Keratinocyte (primary cell): ENCODE measurements at regions not wholly inside any gene's neighbourhood (a gene's known extent, or its start where the extent isn't known, plus 50 kb on each side); places are given as distances from the start of the nearest gene placed in this dataset.

Experiments used
- EZH2 ChIP-seq: IDR thresholded peaks from one replicate; pipeline ENCODE4 v1.6.1; 2012; ENCODE audit warnings: inconsistent platforms, mild to moderate bottlenecking, low read length, moderate library complexity
- TF ChIP-seq, protein P1 (sequence below), 3 experiments: IDR thresholded peaks in 1 of 3; conservative IDR thresholded peaks in 1 of 3; optimal IDR thresholded peaks in 1 of 3; 2 replicates in 2 of 3; 3 replicates in 1 of 3; pipeline versions ENCODE3 to v1.5.1; 2011; ENCODE audit warnings: low read length in 3 of 3, mild to moderate bottlenecking in 3 of 3, moderate library complexity in 2 of 3, control low read depth in 1 of 3, inconsistent platforms in 1 of 3; ENCODE audit not compliant: insufficient read depth in 2 of 3; ENCODE audit errors: extremely low read depth in 1 of 3

- TF ChIP-seq, protein P1, sequence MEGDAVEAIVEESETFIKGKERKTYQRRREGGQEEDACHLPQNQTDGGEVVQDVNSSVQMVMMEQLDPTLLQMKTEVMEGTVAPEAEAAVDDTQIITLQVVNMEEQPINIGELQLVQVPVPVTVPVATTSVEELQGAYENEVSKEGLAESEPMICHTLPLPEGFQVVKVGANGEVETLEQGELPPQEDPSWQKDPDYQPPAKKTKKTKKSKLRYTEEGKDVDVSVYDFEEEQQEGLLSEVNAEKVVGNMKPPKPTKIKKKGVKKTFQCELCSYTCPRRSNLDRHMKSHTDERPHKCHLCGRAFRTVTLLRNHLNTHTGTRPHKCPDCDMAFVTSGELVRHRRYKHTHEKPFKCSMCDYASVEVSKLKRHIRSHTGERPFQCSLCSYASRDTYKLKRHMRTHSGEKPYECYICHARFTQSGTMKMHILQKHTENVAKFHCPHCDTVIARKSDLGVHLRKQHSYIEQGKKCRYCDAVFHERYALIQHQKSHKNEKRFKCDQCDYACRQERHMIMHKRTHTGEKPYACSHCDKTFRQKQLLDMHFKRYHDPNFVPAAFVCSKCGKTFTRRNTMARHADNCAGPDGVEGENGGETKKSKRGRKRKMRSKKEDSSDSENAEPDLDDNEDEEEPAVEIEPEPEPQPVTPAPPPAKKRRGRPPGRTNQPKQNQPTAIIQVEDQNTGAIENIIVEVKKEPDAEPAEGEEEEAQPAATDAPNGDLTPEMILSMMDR (optimal IDR thresholded peaks at IDR 0.05 in 1 of 3, IDR thresholded peaks at IDR 0.05 in 1 of 3, conservative IDR thresholded peaks at IDR 0.05 in 1 of 3; ENCODE audit: extremely low read depth in 1 of 3, insufficient read depth in 2 of 3, low read length in 3 of 3), result no peak
- no peak for TF ChIP-seq EZH2
Measured at GRCh38 chr15:39204031-39204430, 376.8 kb upstream of the THBS1 start.
